Trophoblast cell (in vitro differentiated cells and primary cell): ENCODE measurements at regions not wholly inside any gene's neighbourhood (a gene's known extent, or its start where the extent isn't known, plus 50 kb on each side); places are given as distances from the start of the nearest gene placed in this dataset.

Experiments
- DNase-seq, 2 donors: peaks; one replicate each; pipeline ENCODE4 v3.0.0-alpha.2; 2016
- H2AFZ ChIP-seq: 2 replicates; pipeline ENCODE4 v1.6.1; 2013; ENCODE audit warnings: low read length, moderate library complexity, mild to moderate bottlenecking; ENCODE audit not compliant: insufficient read depth, poor library complexity
- H2AK5ac ChIP-seq: 2 replicates; pipeline ENCODE4 v1.6.1; 2013; ENCODE audit warnings: mild to moderate bottlenecking, low read length
- H2BK120ac ChIP-seq: 2 replicates; pipeline ENCODE4 v1.6.1; 2013; ENCODE audit warnings: low read length, mild to moderate bottlenecking, moderate library complexity; ENCODE audit not compliant: insufficient read depth, poor library complexity
- H2BK12ac ChIP-seq: 2 replicates; pipeline ENCODE4 v1.6.1; 2013; ENCODE audit warnings: mild to moderate bottlenecking, low read length, moderate library complexity
- H2BK5ac ChIP-seq: 2 replicates; pipeline ENCODE4 v1.6.1; 2013; ENCODE audit warnings: low read length, low read depth, moderate library complexity, mild to moderate bottlenecking; ENCODE audit not compliant: poor library complexity
- H3K14ac ChIP-seq: 2 replicates; pipeline ENCODE4 v1.6.1; 2013; ENCODE audit warnings: mild to moderate bottlenecking, low read length
- H3K18ac ChIP-seq: 2 replicates; pipeline ENCODE4 v1.6.1; 2013; ENCODE audit warnings: mild to moderate bottlenecking, low read length
- H3K23ac ChIP-seq: 2 replicates; pipeline ENCODE4 v1.6.1; 2013; ENCODE audit warnings: low read length
- H3K27ac ChIP-seq: 2 replicates; pipeline ENCODE4 v1.5.1; 2013; ENCODE audit warnings: low read depth, mild to moderate bottlenecking, inconsistent platforms, low read length, moderate library complexity
- H3K27me3 ChIP-seq: 2 replicates; pipeline ENCODE4 v1.6.1; 2013; ENCODE audit warnings: inconsistent platforms, mild to moderate bottlenecking, low read length, moderate library complexity; ENCODE audit not compliant: insufficient read depth
- H3K36me3 ChIP-seq, 2 experiments: 1 replicate in 1 of 2; 2 replicates in 1 of 2; pipeline ENCODE4 v1.6.1; 2013; ENCODE audit warnings: low read length in 2 of 2, mild to moderate bottlenecking in 2 of 2, moderate library complexity in 1 of 2; ENCODE audit not compliant: insufficient read depth in 2 of 2, control insufficient read depth in 1 of 2
- H3K4ac ChIP-seq: 2 replicates; pipeline ENCODE4 v1.6.1; 2013; ENCODE audit warnings: low read depth, mild to moderate bottlenecking, low read length, moderate library complexity
- H3K4me1 ChIP-seq, 2 experiments: 1 replicate in 1 of 2; 2 replicates in 1 of 2; pipeline ENCODE4 v1.6.1; 2013; ENCODE audit warnings: low read length in 2 of 2, mild to moderate bottlenecking in 2 of 2, moderate library complexity in 1 of 2; ENCODE audit not compliant: insufficient read depth in 2 of 2, control insufficient read depth in 1 of 2
- H3K4me2 ChIP-seq: 2 replicates; pipeline ENCODE4 v1.6.1; 2013; ENCODE audit warnings: inconsistent platforms, mild to moderate bottlenecking, low read length, moderate library complexity
- H3K4me3 ChIP-seq: 2 replicates; pipeline ENCODE4 v1.5.1; 2013; ENCODE audit warnings: mild to moderate bottlenecking, low read depth, low read length, inconsistent platforms
- H3K79me1 ChIP-seq: one replicate; pipeline ENCODE4 v1.6.1; 2013; ENCODE audit warnings: low read length
- H3K79me2 ChIP-seq: 2 replicates; pipeline ENCODE4 v1.6.1; 2013; ENCODE audit warnings: low read length, mild to moderate bottlenecking; ENCODE audit not compliant: control insufficient read depth, insufficient read depth, poor library complexity
- H3K9ac ChIP-seq: 2 replicates; pipeline ENCODE4 v1.6.1; 2013; ENCODE audit warnings: mild to moderate bottlenecking, low read length
- H3K9me3 ChIP-seq: 2 replicates; pipeline ENCODE4 v1.6.1; 2013; ENCODE audit warnings: low read depth, mild to moderate bottlenecking, control low read depth, inconsistent platforms, low read length; ENCODE audit not compliant: insufficient read depth
- H4K12ac ChIP-seq: 2 replicates; pipeline ENCODE4 v1.6.1; 2013; ENCODE audit warnings: low read depth, mild to moderate bottlenecking, low read length, moderate library complexity
- H4K8ac ChIP-seq: 2 replicates; pipeline ENCODE4 v1.6.1; 2013; ENCODE audit warnings: low read depth, mild to moderate bottlenecking, low read length, moderate library complexity
- H4K91ac ChIP-seq: one replicate; pipeline ENCODE4 v1.6.1; 2013; ENCODE audit warnings: low read depth, mild to moderate bottlenecking, low read length, moderate library complexity
- WGBS: extraction: QIAGEN DNeasy Blood & Tissue Kit; methylation state at CpG from one replicate; pipeline ENCODE4 v1.1.7; 2013; ENCODE audit warnings: missing lambda C conversion rate; ENCODE audit not compliant: insufficient read length, insufficient coverage; ENCODE audit errors: extremely low coverage; 5-methylcytosine and 5-hydroxymethylcytosine counted together

DNA sequence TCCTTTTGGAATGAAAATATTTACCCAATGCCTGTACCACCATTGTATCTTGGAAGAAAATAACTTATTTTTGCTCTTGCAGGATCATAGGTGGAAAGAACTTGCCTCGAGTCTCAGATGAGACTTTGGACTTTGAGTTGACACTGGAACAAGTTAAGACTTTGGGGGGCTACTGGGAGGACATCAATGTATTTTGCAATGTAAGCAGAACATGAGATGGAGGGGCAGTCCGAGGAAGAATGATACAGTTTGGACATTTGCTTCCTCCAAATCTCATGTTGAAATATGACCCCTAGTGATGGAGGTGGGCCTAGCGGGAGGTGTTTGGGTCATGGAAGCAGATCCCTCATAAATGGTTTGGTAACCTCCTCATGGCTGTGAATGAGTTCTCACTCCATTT, 1428.6 kb downstream of the ZPLD1 start:
- Histone ChIP-seq H3K14ac (no peak overlapping the region), H4K8ac (no peak overlapping the region), H2BK5ac (no peak overlapping the region), H2AFZ (no peak overlapping the region), H4K12ac (no peak overlapping the region), H3K4me1 (no peaks in the 10 kb centered on the region), H3K27ac (no peak overlapping the region), H2BK12ac (no peak overlapping the region), H3K79me1 (no peaks in the 10 kb centered on the region), H3K36me3 (no peaks in the 10 kb centered on the region), H3K4me3 (no peak overlapping the region), H3K9ac (no peak overlapping the region), H3K4ac (no peak overlapping the region), H2AK5ac (no peak overlapping the region), H3K27me3 (no peaks in the 10 kb centered on the region), H3K18ac (no peak overlapping the region), H3K23ac (no peak overlapping the region), H3K4me2 (no peak overlapping the region), H3K79me2 (no peaks in the 10 kb centered on the region), H3K9me3 (no peaks in the 10 kb centered on the region), H2BK120ac (no peak overlapping the region), H4K91ac (no peak overlapping the region)
- WGBS = no CpG with 5 or more reads among the region's 3 CpGs
- no peak for DNase-seq

DNA sequence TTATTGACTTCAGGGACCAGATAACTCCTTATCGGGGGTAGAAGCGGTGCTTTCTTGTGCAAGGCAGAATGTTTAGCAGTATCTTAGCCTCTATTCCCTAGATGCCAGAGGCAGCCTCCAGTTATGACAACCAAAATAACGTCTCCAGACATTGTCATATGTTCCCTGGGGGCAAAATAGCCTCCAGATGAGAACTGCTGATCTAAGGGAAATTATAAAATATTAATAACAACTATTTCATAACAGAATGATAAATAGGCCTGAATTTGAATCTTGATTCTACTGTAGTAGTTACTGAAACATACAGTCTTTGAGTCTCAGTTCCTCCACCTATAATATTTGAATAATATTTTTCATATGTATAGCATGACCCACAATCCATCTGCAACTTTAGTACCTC, 1431.3 kb downstream of the ZPLD1 start:
- Histone ChIP-seq H4K8ac (no peak overlapping the region), H4K12ac (no peak overlapping the region), H3K4me2 (no peak overlapping the region), H3K23ac (no peak overlapping the region), H3K27ac (no peak overlapping the region), H3K4me3 (no peak overlapping the region), H3K9me3 (no peaks in the 10 kb centered on the region), H2BK12ac (no peak overlapping the region), H2AK5ac (no peak overlapping the region), H3K18ac (no peak overlapping the region), H4K91ac (no peak overlapping the region), H3K4ac (no peak overlapping the region), H2BK5ac (no peak overlapping the region), H3K79me2 (no peaks in the 10 kb centered on the region), H3K4me1 (no peaks in the 10 kb centered on the region), H3K79me1 (no peaks in the 10 kb centered on the region), H3K27me3 (no peaks in the 10 kb centered on the region), H2BK120ac (no peak overlapping the region), H3K14ac (no peak overlapping the region), H3K9ac (no peak overlapping the region), H3K36me3 (no peaks in the 10 kb centered on the region), H2AFZ (no peak overlapping the region)
- DNase-seq = no peak
- no CpG with 5 or more reads among the region's 3 CpGs for WGBS

DNA sequence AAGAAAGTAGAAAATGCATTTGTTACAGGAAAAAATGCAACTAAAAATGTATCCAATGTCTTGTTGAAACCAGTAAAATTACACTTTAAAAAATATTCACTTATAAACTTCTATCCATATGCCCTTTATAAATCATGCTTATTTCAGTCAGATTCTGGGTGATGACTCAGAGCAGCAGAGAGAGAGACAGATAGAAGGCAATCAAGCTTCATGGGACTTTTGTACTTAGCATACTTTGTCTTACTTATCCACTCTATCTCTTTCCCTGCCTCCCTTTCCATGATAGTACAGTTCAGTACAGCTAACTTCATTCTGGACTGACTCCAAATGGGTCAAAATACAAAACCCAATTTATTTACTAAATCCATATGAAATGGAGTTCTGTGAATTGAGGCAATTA, 1438.2 kb downstream of the ZPLD1 start:
- Histone ChIP-seq H3K9me3 (no peaks in the 10 kb centered on the region), H3K4me1 (no peaks in the 10 kb centered on the region), H3K4ac (no peak overlapping the region), H3K18ac (no peak overlapping the region), H3K36me3 (no peaks in the 10 kb centered on the region), H2AFZ (no peak overlapping the region), H3K79me1 (no peaks in the 10 kb centered on the region), H2BK5ac (no peak overlapping the region), H2BK12ac (no peak overlapping the region), H3K23ac (no peak overlapping the region), H3K27me3 (no peaks in the 10 kb centered on the region), H4K91ac (no peak overlapping the region), H4K12ac (no peak overlapping the region), H4K8ac (no peak overlapping the region), H3K79me2 (no peaks in the 10 kb centered on the region), H2BK120ac (no peak overlapping the region), H3K9ac (no peak overlapping the region), H2AK5ac (no peak overlapping the region), H3K4me3 (no peak overlapping the region), H3K4me2 (no peak overlapping the region), H3K14ac (no peak overlapping the region), H3K27ac (no peak overlapping the region)
- no peak for DNase-seq

DNA sequence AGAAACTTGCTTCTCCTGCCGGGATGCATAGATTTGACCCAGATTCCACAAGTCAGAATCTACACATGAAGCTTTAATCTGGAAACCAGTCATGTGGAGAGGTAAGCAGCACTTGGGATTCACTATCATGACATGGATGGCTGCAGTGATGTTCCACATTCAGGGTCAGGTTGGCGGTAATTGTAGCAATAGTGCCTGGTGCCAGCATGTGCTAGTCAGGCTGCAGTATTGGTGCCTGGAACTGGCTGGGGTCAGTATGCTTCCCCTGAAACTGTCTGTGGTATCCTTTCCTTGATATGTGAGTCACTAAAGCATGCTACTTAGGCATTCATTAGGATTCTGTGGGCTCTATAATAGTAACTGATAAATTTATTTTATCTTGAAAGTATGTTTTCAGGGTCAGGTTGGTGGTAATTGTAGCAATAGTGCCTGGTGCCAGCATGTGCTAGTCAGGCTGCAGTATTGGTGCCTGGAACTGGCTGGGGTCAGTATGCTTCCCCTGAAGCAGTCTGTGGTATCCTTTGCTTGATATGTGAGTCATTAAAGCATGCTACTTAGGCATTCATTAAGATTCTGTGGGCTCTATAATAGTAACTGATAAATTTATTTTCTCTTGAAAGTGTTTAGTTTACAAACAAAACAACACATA, 1439.2 kb downstream of the ZPLD1 start:
- Histone ChIP-seq H3K79me2 (no peaks in the 10 kb centered on the region), H2BK5ac (no peak overlapping the region), H3K4me3 (no peak overlapping the region), H2BK120ac (no peak overlapping the region), H2AFZ (no peak overlapping the region), H2BK12ac (no peak overlapping the region), H3K36me3 (no peaks in the 10 kb centered on the region), H3K79me1 (no peaks in the 10 kb centered on the region), H3K9ac (no peak overlapping the region), H4K8ac (no peak overlapping the region), H4K12ac (no peak overlapping the region), H4K91ac (no peak overlapping the region), H3K9me3 (no peaks in the 10 kb centered on the region), H3K18ac (no peak overlapping the region), H3K27me3 (no peaks in the 10 kb centered on the region), H3K4me2 (no peak overlapping the region), H2AK5ac (no peak overlapping the region), H3K4ac (no peak overlapping the region), H3K14ac (no peak overlapping the region), H3K4me1 (no peaks in the 10 kb centered on the region), H3K23ac (no peak overlapping the region), H3K27ac (no peak overlapping the region)
- DNase-seq = no peak
- WGBS = no CpG with 5 or more reads among the region's 2 CpGs
